ENCODE measurements at regions not wholly inside any gene's neighbourhood (a gene's known extent, or its start where the extent isn't known, plus 50 kb on each side); places are given as distances from the start of the nearest gene placed in this dataset.
A peak's percentile ranks its signal among the peaks of the same experiment; 100 is the strongest.

DNA sequence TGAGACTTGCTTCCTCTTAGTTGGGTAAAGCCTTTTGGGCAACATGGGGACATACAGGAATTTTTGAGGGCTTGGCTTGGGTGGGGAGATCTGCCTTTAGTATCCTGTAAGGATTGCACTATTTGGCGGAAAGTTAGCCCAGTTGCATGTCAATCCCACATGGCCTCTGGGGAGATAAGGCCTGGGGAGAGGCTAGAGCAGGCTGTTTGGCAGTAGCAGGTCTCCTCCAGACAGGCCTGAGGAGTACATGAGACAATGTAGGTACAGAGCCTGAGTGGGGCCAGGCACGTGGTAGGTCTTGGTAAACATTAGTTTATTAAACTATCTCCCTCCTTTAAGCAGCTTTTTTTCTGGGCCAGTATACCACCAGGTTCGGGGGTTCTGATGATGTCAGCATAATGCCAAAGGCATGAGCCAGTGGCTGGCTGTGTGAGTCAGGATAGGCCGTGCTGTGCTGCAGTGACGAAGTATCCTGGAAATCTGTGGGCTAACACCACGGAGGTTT lies 147.9 kb downstream of the VEGFA start:
- DNase-seq (ENCODE audit: low read depth) = no peak

DNA sequence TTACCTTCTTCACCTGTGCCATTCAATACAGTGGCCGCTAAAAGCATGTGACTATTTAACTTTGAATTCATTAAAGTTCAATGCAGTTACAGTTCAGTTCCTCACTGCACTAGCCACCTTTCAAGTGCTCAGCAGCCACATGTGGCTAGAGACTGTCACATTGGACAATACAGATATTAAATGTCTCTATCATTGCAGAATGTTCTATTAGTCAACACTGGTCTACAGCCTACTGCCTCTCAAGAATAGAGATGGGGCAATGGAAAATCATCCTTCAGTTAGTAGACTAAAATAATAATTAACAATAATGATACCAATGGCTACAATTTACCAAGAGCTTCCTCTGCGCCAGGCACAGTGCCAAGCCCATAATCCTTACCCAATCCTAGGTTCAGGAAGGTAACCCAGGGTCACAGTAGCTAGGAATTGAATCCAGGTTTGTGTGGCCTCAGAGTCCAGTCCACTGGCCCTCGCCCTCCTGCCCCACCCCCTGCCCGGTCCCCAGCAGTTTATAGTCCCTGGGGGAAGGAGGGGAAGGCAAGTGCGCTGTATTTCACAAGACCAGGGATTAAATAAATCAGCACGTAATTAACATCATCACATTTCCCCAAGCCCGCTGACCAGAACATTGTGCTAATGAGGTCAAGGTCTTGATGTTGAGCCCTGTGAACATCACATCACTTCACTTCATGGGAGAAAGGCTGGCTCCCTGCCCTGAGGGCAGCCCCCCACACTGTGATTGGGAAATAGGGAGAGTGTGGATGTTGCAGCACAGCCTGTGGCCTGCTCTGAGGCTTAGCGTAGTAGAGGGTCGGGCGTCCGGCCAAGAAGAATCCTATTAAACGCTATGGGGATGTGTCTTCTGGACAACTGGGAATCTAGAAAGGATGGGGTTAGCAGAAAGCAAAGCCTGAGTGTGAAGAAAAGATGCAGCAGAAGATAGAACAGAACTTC lies 147.2 kb downstream of the VEGFA start:
- DNase-seq (ENCODE audit: low read depth) = peak; percentile 67

DNA sequence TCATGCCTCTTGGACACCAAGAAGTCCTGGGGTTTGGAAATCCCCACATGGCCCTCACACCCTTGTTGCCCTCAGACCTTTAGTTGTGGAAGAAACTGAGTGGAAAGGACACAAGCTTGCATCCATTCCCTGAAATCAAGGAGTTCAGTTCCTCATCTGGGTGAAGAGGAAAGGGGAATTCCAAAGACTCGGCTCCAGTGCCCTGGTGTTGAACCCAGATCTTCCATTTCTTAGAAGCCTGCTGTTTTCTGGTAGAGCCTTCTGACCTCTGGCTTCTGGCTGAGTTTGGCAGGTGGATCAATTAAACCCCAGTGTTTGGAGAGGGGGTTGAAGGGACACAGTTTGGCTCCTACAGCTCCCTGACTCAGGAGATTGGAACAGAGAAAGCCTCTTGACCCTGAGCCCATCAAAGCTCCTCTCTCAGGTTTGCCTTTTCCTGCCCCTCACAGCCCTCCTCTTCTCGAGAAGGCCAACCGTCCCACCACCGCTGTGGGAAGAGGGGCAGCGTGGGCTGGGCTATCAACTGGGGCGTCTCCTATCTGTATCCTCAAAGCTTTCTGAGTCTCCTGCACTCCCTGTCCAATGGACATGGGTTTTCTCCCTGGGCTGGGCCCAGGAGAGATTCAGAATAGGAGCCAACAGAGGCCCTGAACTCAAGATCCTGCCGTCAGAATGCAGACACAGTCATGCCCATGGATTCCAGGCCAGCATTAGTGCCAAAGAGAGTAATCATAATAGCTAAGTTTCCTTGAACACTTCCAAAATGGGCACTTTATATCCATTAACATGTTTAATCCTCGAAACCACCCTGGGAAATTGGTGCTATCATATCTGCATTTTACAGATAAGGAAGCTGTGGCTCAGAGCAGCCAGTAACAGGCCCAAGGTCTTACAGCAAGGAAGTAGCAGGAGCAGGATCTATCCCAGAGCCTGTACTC lies 146.2 kb downstream of the VEGFA start:
- DNase-seq (ENCODE audit: low read depth) = no peak

DNA sequence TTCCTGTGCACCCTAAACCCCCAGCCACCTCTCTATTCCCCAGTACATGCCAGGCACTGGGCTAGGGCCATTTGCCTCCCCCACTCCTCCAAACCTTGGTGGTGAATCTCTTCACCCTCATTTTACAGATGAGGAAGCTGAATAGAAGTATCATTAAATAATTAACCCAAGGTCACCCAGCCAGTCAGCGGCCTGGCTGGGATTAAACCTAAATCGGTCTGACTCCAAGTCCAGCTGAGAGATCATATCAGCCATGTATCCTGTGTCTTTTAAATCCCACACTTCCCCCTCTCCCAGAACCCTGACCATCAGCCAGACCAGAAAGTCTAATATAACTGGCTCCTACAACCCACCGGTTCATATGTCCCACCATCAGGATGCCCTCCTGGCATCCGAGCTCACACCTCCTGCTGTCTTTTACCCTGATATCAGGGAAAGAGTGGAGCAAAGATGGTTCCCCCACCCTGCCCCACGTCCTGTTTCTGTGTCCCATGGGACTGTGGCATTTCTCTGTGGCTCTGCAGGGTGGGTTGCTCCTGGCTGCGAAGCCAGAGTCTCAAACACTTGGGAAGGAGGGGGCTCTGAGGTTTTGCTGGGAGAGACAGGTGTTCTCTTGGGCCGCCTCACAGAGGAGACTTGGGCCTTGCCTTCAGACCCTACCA lies 145.3 kb downstream of the VEGFA start:
- no peak for DNase-seq (ENCODE audit: low read depth)

DNA sequence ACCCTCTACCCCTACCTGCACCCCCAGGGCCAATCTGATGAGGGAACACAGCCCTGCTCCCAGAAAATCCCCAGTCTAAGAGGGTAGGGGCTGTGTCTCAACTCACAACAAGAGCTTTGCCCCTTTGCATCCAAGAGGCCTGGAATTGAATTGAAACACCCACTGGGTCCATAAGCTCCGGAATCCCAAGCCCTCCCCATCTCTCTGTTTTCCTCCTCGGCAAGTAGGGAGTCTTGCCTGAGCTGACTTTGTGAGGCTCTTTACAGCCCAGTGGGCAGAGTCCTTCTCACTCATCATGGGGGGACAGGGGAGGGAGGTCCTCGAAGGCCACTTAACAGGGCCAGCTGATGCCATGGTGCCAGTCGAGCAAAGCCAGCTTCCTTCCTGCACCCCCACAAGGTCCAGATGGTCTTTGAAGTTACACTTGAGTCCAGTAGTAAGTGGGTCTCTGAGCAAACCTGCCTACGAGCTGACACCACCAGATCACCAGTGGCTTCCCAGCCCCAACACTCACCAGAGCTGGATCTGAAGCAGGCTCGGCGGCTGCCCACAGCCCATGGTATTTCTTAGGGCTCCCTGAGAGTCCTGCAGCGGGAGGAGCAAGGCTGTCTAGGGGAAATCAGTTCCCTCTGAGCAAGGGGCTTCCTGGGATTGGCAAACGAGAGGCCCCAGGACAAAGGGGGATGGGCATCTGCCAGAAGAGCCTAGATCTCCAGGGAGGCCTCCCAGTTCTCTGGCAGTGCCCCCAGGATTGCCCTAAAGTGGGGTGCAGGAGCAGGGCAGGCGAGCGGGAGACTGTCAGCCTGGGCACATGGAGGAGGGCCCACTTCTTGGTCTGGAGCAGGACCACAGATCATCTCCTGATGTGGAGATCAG lies 144.5 kb downstream of the VEGFA start:
- no peak for DNase-seq (ENCODE audit: low read depth)

DNA sequence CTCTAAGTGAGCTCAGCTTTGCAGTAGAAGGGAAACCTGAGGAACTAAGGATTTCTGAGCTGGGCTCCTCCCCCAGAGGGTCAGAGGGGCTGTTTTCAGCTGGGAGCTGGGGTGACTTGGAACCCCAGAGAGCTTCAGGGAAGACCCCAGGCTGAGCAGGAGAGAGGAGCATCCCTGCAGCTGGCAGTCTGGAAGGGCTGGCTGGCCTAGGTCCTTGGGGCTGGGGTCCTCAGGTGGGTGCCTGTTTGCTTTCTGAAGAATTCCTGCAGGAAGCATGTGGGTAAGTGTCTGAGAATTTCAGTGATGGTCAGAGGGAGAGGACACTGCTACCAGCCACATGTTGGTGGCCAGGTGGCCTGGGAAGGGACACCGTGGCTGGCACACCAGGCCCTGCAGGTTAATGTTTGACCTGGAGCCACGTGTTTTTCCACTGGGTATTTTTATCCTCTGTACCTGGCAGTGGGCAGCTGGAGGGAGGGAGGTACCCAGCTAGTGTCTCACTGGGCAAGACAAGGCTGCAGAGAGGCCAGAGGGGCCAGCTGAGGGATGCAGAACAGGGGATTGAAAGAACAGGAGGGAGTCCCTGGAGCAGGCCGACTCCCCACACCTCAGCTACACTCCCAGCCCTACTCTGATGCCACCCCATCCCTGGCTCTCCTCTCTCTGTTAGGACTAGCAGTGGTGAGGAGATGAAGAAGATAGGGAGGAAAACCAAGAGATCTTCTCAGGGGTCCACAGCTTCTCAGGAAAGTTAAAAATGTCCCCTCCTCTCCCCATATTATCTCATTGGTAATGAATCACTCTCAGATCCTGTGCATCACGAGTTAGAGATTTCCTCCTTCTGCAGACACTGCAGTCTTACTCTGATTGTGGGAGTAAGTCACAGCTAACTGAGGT lies 143.6 kb downstream of the VEGFA start:
- DNase-seq (ENCODE audit: low read depth) = no peak

DNA sequence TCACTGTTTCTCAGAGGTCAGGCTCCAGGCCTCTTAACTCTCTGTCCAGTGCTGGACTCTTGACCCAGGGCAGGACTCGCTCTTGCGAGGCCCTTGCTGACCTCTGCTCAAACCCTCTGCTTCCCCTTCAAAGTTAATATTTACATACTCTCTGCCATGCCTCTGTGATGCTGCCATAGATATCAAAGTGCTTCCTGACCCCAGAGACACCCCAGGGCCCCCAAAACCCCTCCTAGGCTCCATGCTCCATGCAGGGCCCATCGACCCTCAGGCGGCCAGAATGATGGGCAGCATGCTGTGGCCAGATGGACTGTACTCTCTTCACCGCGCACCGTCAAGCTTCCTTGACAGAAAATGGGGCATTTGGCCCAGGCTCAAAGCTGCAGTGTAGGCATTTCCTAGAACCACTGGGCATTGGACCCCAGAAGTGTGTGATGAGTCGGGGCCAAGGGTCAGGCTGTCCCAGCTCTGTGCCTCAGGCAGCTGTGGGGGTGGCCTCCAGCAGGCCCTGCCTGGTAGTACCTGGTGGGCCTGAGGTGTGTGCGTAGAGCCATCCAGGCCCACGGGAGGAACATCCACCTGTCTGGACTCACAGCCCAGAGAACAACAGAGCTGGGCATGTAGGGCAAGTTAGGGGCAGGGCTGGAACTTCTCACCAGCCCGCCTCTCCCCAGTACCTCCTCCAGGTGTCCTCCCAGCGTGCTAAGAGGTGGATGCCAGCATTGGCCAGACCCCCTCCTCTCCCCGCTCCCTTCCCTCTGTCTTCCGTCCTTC lies 142.8 kb downstream of the VEGFA start:
- DNase-seq (ENCODE audit: low read depth) = no peak

DNA sequence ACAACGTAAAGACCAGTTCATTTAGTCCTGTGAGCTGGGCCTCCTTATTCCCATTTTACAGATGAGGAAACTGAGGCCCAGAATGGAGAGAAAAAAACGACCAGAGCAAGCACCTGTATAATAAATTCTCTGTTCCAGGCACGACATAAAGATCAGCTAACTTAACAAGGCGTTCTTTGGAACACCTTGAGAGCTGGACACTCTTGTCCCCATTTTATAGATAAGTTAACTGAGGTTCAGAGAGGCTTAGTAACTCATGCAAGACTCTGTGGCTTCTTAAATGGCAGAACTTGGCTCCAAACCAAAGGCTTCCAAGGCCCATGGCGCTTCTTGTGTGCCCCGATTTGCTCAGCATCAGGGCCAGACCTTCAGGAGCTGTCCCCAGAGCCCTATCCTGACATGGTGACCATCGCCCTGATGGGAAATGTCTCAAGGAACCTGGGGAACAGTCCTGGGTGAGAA lies 142.1 kb downstream of the VEGFA start:
- no peak for DNase-seq (ENCODE audit: low read depth)

DNA sequence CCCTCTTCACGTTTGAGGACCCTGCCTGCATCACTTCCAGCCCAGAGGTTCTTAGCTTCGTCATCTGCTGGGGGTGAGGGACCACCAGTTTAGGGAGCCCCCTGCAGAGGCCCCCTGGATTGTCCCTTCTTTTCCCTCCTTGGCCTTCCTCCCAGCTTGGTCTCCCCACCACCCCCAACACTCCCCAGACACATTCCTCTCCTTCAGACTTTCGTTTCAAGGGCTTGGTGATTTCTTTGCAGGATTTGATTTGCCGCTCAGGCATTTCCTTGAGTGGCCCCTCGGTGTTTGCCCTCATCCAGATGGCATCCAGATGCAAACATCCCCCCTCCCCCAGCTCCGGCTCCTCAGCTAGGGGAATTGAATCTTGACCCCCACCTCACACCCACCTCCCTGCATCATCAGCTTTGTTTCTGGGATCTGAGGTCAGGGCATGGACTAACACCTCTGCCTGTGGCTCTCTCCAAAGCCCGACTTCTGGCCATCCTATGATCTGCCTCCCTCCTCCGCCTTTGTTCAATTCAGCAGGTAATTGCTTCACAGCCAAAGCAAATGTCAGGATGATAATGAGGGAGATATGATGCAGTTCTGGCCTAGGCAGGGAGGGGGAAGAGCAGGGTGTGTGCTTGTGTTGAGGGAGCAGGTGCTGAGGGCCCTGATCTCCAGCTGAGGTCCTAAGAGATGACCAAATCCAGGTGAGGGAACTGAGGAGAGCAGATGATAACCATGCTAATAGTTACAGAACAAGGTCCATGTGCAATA lies 141.5 kb downstream of the VEGFA start:
- DNase-seq (ENCODE audit: low read depth) = no peak

DNA sequence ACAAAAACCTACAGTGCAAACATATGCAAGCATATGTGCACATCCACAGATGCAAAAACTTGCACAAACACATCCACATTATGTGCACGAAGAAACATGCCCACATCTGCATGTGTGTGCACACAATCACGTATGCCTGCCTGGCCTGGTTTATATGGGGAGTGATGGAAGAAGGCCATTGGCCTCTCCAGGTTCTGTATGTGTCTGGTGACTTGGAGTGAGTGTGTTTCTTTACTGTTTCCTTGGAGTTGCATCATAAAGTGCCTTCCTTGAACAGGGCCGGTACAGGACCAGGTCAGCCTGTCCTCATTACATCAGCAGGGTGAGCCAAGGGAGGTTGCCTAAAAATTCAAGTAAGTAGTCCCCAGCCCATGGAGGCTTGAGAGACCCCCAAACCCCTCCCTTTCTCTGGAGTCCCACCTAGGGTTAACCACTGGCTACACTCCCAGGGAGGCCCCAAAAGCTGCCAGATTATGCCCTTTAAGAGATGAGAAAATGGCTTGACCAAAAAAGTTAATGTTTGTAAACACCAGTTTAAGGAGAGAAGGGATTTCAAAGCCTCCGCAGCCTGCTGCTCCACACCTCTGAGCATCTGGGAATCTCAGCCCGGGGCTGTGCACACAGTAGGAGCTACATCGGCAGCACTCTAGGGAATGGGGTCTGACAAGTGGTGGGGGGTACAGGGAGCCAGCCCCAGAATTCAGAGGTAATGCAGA lies 140.8 kb downstream of the VEGFA start:
- no peak for DNase-seq (ENCODE audit: low read depth)

DNA sequence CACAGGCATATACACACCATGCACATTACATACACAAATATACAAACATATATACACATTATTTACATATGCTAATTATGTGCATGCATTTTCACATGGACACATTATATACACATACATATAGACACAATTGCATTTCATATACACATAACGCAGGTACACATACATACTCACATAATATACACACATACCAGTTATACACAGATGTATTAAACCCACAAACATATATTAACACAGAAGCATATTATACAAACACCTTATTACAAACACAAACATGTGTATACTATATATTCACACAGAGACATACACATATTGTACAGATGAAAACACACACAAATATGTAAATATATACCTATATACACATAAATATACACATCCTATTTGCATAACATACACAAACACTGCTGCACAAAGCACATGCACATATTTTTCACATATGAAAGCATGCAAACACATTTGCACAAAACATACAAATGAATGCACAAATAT lies 140.2 kb downstream of the VEGFA start:
- DNase-seq (ENCODE audit: low read depth) = no peak

DNA sequence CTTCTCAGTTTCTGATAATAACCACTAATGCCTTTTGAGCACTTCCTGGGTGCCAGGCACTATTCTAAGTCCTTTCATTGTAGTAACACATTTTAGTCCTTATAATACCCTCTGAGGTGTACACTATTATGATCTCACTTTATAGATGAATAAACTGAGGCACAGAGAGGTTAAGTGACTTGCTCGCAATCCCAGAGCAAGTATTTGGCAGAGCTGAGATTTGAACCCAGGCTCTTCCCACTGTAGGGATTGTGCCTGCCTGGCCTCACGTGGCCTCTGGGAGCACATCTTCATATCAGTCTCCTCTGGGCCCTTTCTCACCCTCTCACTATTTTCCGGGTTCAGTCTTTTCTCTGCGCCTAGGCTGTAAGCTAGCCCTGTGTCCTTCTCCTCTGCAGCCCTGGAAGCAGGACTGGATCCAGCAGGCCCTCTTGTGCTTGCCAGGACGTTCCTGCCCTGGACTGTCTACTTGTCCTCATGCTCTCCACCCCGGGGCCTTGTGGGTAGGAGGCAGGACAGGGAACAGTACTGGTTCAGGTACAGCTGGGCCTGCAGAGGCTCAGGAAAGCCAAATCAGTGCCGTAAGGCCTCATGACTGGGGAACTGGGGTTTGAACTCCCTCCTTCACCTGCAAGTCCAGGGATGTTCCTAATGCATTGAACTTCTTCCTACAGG lies 139.6 kb downstream of the VEGFA start:
- DNase-seq (ENCODE audit: low read depth) = no peak

DNA sequence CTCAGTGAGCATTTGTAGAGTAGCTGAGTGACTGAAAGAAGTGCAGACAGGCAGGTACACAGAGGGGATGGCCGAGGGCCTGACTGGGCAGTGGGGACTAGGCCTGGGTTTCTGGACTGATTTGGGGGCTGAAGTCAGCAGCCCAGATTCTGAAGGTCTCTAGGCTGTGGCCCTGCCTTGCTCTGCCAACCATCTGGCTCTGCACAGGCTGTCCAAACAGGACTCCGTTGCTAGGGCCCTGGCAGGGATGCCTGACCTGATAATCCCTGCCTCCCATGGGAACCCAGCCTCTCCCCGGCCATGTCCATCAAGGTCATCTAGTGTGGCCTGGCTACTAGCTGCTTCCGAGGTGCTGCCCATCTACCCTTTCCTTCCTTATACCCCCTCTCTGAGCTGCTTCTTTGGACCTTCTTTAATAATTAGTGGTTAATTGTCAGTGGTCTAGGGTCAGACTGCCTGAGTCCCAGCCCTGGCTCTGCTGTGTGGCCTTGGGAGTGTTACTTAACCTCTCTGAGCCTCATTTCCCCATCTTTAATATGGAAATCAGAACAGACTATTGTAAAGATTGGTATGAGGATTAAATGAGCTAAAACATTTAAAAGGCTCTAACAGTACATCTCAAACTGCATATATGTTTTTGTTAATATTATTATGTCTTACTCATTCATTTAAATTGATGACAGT lies 137.9 kb downstream of the VEGFA start:
- no peak for DNase-seq (ENCODE audit: low read depth)

DNA sequence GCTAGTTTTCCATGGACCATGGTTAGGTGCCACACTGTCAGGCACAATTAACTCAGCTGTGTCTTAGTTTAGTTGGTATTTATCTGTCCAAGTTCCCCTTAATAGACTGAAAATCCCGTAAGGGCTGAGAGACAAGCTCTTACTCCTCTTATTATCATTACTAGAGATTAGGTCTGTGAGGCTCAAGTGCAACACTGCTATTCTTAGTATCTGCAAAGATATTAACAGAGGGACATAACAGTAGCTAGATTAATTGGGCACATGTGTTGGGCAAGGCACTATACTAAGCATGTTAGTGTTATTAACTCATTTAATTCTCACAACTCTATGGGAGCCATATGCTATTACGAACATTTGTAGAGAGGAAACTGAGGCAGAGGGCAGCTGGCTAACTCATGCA lies 137.3 kb downstream of the VEGFA start:
- no peak for DNase-seq (ENCODE audit: low read depth)

DNA sequence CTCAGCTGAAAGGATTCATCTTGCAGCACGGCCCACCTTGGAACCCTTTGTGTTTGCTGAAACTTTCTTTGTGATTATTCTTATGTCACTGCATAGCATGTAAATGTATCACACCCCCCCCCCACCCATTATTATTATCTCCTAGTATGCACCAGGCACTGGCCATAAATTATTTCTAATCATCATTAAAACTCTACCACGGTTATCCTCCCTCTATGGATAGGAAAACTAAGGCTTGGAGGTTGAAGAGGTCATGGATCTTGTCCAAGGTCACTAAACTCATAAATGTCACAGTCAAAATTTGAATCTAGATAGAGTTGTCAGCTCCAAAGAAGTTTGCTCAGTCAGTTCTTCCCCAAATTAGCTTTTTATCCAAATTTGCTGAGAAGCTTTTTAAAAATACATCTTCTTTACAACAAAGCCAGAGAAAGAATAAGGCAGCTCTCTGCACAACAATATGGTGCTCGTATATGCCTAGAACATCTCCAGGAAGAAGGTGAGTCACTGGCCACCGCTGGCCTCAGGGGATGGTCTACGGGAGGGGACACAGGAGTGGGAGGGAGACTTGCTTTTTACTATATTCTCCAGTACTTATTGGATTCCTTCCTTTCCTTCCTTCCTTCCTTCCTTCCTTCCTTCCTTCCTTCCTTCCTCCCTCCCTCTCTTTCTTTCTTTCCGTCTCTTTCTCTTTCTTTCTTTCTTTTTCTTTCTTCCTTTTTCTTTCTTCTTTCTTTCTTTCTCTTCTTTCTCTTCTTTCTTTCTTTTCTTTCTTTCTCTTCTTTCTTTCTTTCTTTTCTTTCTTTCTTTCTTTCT lies 134.5 kb downstream of the VEGFA start:
- DNase-seq (ENCODE audit: low read depth) = no peak

Measured in GM04503 (cell line).